Left kidney (tissue), 1 donor: ENCODE measurements at regions not wholly inside any gene's neighbourhood (a gene's known extent, or its start where the extent isn't known, plus 50 kb on each side); places are given as distances from the start of the nearest gene placed in this dataset.
"Not testable (repeated sequence)": the region's sequence is repeated elsewhere in the genome, so short reads cannot be mapped to it uniquely, and the experiment has no call there.

Source experiments
- DNase-seq: peaks from one replicate; pipeline ENCODE4 v3.0.0-alpha.2; 2013

- no peak for DNase-seq
Observed at GRCh38 chr6:166253778-166254204, 54.4 kb downstream of the PRR18 start.

- DNase-seq, result no peak
Observed at GRCh38 chr6:166253281-166253681, 54.9 kb downstream of the PRR18 start.

GRCh38 chr6:166252601-166253000, 55.6 kb downstream of the PRR18 start:
- DNase-seq, result no peak

- DNase-seq, result no peak
Observed at GRCh38 chr6:166251655-166252054, 56.5 kb downstream of the PRR18 start.

GRCh38 chr6:166251211-166251610, 57.0 kb downstream of the PRR18 start:
- DNase-seq, result no peak

- DNase-seq, result not testable (repeated sequence)
Observed at GRCh38 chr6:166249061-166249785, 59.0 kb downstream of the PRR18 start.

GRCh38 chr6:166245148-166245547, 63.0 kb downstream of the PRR18 start:
- no peak for DNase-seq

GRCh38 chr6:166244353-166245045, 63.7 kb downstream of the PRR18 start:
- DNase-seq, result no peak

- DNase-seq, result no peak
Observed at GRCh38 chr6:166242888-166243287, 65.3 kb downstream of the PRR18 start.

- DNase-seq, result no peak
Observed at GRCh38 chr6:166241974-166242373, 66.2 kb downstream of the PRR18 start.

- no peak for DNase-seq
Observed at GRCh38 chr6:166240889-166241288, 67.3 kb downstream of the PRR18 start.

GRCh38 chr6:166237617-166238016, 70.0 kb upstream of the TBXT start:
- no peak for DNase-seq

GRCh38 chr6:166236596-166236995, 68.9 kb upstream of the TBXT start:
- DNase-seq, result no peak

- no peak for DNase-seq
Observed at GRCh38 chr6:166235666-166236292, 68.1 kb upstream of the TBXT start.

GRCh38 chr6:166231181-166231580, 63.5 kb upstream of the TBXT start:
- not testable (repeated sequence) for DNase-seq

GRCh38 chr6:166228839-166229528, 61.3 kb upstream of the TBXT start:
- peak; percentile 24 for DNase-seq

- DNase-seq, result no peak
Observed at GRCh38 chr6:166228425-166228824, 60.8 kb upstream of the TBXT start.

GRCh38 chr6:166223079-166223478, 55.4 kb upstream of the TBXT start:
- DNase-seq, result no peak

- no peak for DNase-seq
Observed at GRCh38 chr6:166222631-166223030, 55.0 kb upstream of the TBXT start.

GRCh38 chr6:166221636-166222035, 54.0 kb upstream of the TBXT start:
- no peak for DNase-seq

- no peak for DNase-seq
Observed at GRCh38 chr6:166221040-166221439, 53.4 kb upstream of the TBXT start.
